WTC11 (cell line): ENCODE measurements at regions not wholly inside any gene's neighbourhood (a gene's known extent, or its start where the extent isn't known, plus 50 kb on each side); places are given as distances from the start of the nearest gene placed in this dataset.

ENCODE experiments used
- ATAC-seq: fragments of 200-7000 bp; cut with Tn5 transposase; 2 replicates; pipeline ENCODE4 v1.10.0; 2021; ENCODE audit warnings: mild to moderate bottlenecking, moderate library complexity
- CTCF ChIA-PET: fragments of 300-600 bp; sonication (Branson Sonifier 250); formaldehyde crosslinking; loops from one replicate; lab custom pipeline; 2021; ENCODE audit warnings: antibody characterized with exemption; lab: Charles Lee
- POLR2A ChIA-PET: fragments of 350-600 bp; sonication (Branson Sonifier 250); formaldehyde crosslinking; loops from one replicate; lab custom pipeline; 2021; ENCODE audit warnings: antibody characterized with exemption; lab: Charles Lee
- DNase-seq: peaks from one replicate; pipeline ENCODE4 v3.0.0; 2021; ENCODE audit warnings: low spot score
- H3K27ac Mint-ChIP-seq: 2 replicates; pipeline ENCODE4 v1.8.0; 2021; ENCODE audit warnings: mixed read lengths
- H3K27me3 Mint-ChIP-seq: 2 replicates; pipeline ENCODE4 v1.8.0; 2021; ENCODE audit warnings: low read depth, mild to moderate bottlenecking, moderate library complexity, mixed read lengths
- H3K36me3 Mint-ChIP-seq: 2 replicates; pipeline ENCODE4 v1.8.0; 2021; ENCODE audit warnings: mixed read lengths
- H3K4me1 Mint-ChIP-seq: 2 replicates; pipeline ENCODE4 v1.8.0; 2022; ENCODE audit warnings: mixed read lengths
- H3K4me3 Mint-ChIP-seq: 2 replicates; pipeline ENCODE4 v1.8.0; 2021; ENCODE audit warnings: mild to moderate bottlenecking, moderate library complexity, mixed read lengths
- H3K9me3 Mint-ChIP-seq: 2 replicates; pipeline ENCODE4 v1.8.0; 2021; ENCODE audit warnings: mixed read lengths
- CREB1 ChIP-seq: sonication (generic); formaldehyde crosslinking; IDR thresholded peaks from 2 replicates; pipeline ENCODE4 v1.8.0; 2023; ENCODE audit warnings: mild to moderate bottlenecking, missing genetic modification reagents
- CTCF ChIP-seq: fragments of 200-600 bp; IDR thresholded peaks from 2 replicates; pipeline ENCODE4 v1.8.0; 2022; ENCODE audit warnings: antibody characterized with exemption
- ELF4 ChIP-seq: sonication (generic); formaldehyde crosslinking; IDR thresholded peaks from 2 replicates; pipeline ENCODE4 v1.8.1; 2022; ENCODE audit warnings: low read depth, mild to moderate bottlenecking, moderate library complexity, missing genetic modification reagents
- EMX1 ChIP-seq: fragments of 250-450 bp; sonication (Bioruptor Pico); IDR thresholded peaks from 2 replicates; pipeline ENCODE4 v1.8.0; 2021; ENCODE audit warnings: mild to moderate bottlenecking
- HMGA2 ChIP-seq: fragments of 250-450 bp; sonication (Bioruptor Pico); IDR thresholded peaks from 2 replicates; pipeline ENCODE4 v1.4.0; 2021; ENCODE audit warnings: mild to moderate bottlenecking, moderate library complexity
- HMGXB4 ChIP-seq: sonication (generic); formaldehyde crosslinking; IDR thresholded peaks from 2 replicates; pipeline ENCODE4 v1.8.1; 2023; ENCODE audit warnings: mild to moderate bottlenecking, moderate library complexity, missing genetic modification reagents
- MYBL2 ChIP-seq: sonication (generic); formaldehyde crosslinking; IDR thresholded peaks from 2 replicates; pipeline ENCODE4 v1.8.1; 2023; ENCODE audit warnings: mild to moderate bottlenecking, moderate library complexity, missing genetic modification reagents
- NR1H2 ChIP-seq: sonication (generic); formaldehyde crosslinking; IDR thresholded peaks from 2 replicates; pipeline ENCODE4 v1.9.0; 2021; ENCODE audit warnings: mild to moderate bottlenecking, moderate library complexity, missing genetic modification reagents
- OVOL2 ChIP-seq: fragments of 250-450 bp; sonication (Bioruptor Pico); IDR thresholded peaks from 2 replicates; pipeline ENCODE4 v1.9.0; 2021; ENCODE audit warnings: mild to moderate bottlenecking, borderline replicate concordance
- RELA ChIP-seq: sonication (generic); formaldehyde crosslinking; IDR thresholded peaks from 2 replicates; pipeline ENCODE4 v1.8.1; 2022; ENCODE audit warnings: missing genetic modification reagents, mild to moderate bottlenecking, borderline replicate concordance
- SOX15 ChIP-seq: fragments of 250-450 bp; sonication (Bioruptor Pico); IDR thresholded peaks from 2 replicates; pipeline ENCODE4 v1.9.0; 2021; ENCODE audit warnings: mild to moderate bottlenecking
- ZBTB21 ChIP-seq: sonication (generic); formaldehyde crosslinking; IDR thresholded peaks from 2 replicates; pipeline ENCODE4 v1.8.1; 2023; ENCODE audit warnings: mild to moderate bottlenecking, missing genetic modification reagents, borderline replicate concordance
- ZBTB43 ChIP-seq: sonication (generic); formaldehyde crosslinking; IDR thresholded peaks from 2 replicates; pipeline ENCODE4 v1.8.1; 2023; ENCODE audit warnings: mild to moderate bottlenecking, missing genetic modification reagents
- TF ChIP-seq, protein P1 (sequence below): sonication (generic); formaldehyde crosslinking; IDR thresholded peaks from 2 replicates; pipeline ENCODE4 v1.8.0; 2023; ENCODE audit warnings: mild to moderate bottlenecking, missing genetic modification reagents
- TF ChIP-seq, protein P2 (sequence below): sonication (generic); formaldehyde crosslinking; IDR thresholded peaks from 2 replicates; pipeline ENCODE4 v1.8.1; 2022; ENCODE audit warnings: mild to moderate bottlenecking, moderate library complexity, missing genetic modification reagents
- TF ChIP-seq, protein P3 (sequence below): sonication (generic); formaldehyde crosslinking; IDR thresholded peaks from 2 replicates; pipeline ENCODE4 v1.8.0; 2022; ENCODE audit warnings: mild to moderate bottlenecking, missing genetic modification reagents
- TF ChIP-seq, protein P4 (sequence below): sonication (generic); formaldehyde crosslinking; conservative IDR thresholded peaks from 2 replicates; pipeline ENCODE4 v1.8.1; 2023; ENCODE audit warnings: mild to moderate bottlenecking, low read depth, missing genetic modification reagents, moderate library complexity

DNA sequence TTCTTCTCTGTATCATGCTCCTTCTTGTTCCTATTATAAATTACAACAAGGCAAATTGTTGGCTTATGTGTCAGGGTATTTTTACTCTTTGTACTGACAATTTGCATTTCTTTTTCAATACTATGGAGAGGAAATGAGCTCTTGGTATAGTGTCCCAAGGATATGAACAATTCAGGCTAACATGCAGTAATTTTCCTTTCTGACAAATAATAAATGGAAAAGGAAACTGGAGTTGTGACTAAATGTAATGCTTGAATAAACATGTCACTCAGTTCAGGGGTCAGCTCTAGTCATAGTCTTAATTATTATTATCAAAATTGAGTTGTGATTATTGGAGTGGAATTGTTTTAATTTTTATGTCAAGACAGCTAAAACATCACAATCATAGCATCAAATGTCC lies 256.0 kb upstream of the ZPLD1 start (continued):
- TF ChIP-seq CREB1 (CRISPR knock-in tag): no peak
- TF ChIP-seq HMGXB4 (CRISPR knock-in tag): no peak
- no peak for TF ChIP-seq MYBL2
- no peak for TF ChIP-seq OVOL2 (CRISPR knock-in tag)
- no peak for TF ChIP-seq ZBTB43 (CRISPR knock-in tag)

- Mint-ChIP-seq H3K27me3 (no peaks in the 10 kb centered on the region), H3K9me3 (no peaks in the 10 kb centered on the region), H3K4me1 (peaks cover 17% of the 10 kb centered on the region), H3K4me3 (no peak overlapping the region), H3K27ac (no peak overlapping the region), H3K36me3 (no peaks in the 10 kb centered on the region)
- DNase-seq (no peak), ATAC-seq (no peak)
- POLR2A ChIA-PET: no interaction called here
- CTCF ChIA-PET: no interaction called here
- TF ChIP-seq, protein P1, sequence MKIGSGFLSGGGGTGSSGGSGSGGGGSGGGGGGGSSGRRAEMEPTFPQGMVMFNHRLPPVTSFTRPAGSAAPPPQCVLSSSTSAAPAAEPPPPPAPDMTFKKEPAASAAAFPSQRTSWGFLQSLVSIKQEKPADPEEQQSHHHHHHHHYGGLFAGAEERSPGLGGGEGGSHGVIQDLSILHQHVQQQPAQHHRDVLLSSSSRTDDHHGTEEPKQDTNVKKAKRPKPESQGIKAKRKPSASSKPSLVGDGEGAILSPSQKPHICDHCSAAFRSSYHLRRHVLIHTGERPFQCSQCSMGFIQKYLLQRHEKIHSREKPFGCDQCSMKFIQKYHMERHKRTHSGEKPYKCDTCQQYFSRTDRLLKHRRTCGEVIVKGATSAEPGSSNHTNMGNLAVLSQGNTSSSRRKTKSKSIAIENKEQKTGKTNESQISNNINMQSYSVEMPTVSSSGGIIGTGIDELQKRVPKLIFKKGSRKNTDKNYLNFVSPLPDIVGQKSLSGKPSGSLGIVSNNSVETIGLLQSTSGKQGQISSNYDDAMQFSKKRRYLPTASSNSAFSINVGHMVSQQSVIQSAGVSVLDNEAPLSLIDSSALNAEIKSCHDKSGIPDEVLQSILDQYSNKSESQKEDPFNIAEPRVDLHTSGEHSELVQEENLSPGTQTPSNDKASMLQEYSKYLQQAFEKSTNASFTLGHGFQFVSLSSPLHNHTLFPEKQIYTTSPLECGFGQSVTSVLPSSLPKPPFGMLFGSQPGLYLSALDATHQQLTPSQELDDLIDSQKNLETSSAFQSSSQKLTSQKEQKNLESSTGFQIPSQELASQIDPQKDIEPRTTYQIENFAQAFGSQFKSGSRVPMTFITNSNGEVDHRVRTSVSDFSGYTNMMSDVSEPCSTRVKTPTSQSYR (CRISPR knock-in tag): no peak
- TF ChIP-seq RELA (no peak), SOX15 (CRISPR knock-in tag) (no peak), ZBTB21 (no peak), ELF4 (CRISPR knock-in tag) (no peak), EMX1 (CRISPR knock-in tag) (no peak), HMGA2 (CRISPR knock-in tag) (no peak), MYBL2 (no peak), HMGXB4 (CRISPR knock-in tag) (no peak), CTCF (no peak), NR1H2 (CRISPR knock-in tag) (no peak)
- TF ChIP-seq, protein P2, sequence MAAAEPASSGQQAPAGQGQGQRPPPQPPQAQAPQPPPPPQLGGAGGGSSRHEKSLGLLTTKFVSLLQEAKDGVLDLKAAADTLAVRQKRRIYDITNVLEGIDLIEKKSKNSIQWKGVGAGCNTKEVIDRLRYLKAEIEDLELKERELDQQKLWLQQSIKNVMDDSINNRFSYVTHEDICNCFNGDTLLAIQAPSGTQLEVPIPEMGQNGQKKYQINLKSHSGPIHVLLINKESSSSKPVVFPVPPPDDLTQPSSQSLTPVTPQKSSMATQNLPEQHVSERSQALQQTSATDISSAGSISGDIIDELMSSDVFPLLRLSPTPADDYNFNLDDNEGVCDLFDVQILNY (CRISPR knock-in tag): no peak
- TF ChIP-seq, protein P3, sequence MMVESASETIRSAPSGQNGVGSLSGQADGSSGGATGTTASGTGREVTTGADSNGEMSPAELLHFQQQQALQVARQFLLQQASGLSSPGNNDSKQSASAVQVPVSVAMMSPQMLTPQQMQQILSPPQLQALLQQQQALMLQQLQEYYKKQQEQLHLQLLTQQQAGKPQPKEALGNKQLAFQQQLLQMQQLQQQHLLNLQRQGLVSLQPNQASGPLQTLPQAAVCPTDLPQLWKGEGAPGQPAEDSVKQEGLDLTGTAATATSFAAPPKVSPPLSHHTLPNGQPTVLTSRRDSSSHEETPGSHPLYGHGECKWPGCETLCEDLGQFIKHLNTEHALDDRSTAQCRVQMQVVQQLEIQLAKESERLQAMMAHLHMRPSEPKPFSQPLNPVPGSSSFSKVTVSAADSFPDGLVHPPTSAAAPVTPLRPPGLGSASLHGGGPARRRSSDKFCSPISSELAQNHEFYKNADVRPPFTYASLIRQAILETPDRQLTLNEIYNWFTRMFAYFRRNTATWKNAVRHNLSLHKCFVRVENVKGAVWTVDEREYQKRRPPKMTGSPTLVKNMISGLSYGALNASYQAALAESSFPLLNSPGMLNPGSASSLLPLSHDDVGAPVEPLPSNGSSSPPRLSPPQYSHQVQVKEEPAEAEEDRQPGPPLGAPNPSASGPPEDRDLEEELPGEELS (CRISPR knock-in tag): no peak
- TF ChIP-seq, protein P4, sequence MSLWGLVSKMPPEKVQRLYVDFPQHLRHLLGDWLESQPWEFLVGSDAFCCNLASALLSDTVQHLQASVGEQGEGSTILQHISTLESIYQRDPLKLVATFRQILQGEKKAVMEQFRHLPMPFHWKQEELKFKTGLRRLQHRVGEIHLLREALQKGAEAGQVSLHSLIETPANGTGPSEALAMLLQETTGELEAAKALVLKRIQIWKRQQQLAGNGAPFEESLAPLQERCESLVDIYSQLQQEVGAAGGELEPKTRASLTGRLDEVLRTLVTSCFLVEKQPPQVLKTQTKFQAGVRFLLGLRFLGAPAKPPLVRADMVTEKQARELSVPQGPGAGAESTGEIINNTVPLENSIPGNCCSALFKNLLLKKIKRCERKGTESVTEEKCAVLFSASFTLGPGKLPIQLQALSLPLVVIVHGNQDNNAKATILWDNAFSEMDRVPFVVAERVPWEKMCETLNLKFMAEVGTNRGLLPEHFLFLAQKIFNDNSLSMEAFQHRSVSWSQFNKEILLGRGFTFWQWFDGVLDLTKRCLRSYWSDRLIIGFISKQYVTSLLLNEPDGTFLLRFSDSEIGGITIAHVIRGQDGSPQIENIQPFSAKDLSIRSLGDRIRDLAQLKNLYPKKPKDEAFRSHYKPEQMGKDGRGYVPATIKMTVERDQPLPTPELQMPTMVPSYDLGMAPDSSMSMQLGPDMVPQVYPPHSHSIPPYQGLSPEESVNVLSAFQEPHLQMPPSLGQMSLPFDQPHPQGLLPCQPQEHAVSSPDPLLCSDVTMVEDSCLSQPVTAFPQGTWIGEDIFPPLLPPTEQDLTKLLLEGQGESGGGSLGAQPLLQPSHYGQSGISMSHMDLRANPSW (CRISPR knock-in tag): no peak
Measured at GRCh38 chr3:102179326-102180177, 255.3 kb upstream of the ZPLD1 start.
